ENCODE measurements at regions not wholly inside any gene's neighbourhood (a gene's known extent, or its start where the extent isn't known, plus 50 kb on each side); places are given as distances from the start of the nearest gene placed in this dataset.
"Not testable (repeated sequence)": the region's sequence is repeated elsewhere in the genome, so short reads cannot be mapped to it uniquely, and the experiment has no call there.

- not testable (repeated sequence) for DNase-seq
These were observed 137.5 kb downstream of the DUSP10 start for GRCh38 chr1:221604390-221604789.

GRCh38 chr1:221604948-221605347 lies 136.9 kb downstream of the DUSP10 start:
- DNase-seq = no peak

- no peak for DNase-seq
These were observed 136.3 kb downstream of the DUSP10 start for GRCh38 chr1:221605569-221605968.

- no peak for DNase-seq
These were observed 135.6 kb downstream of the DUSP10 start for GRCh38 chr1:221606256-221606655.

- DNase-seq = no peak
These were observed 133.0 kb downstream of the DUSP10 start for GRCh38 chr1:221608835-221609320.

GRCh38 chr1:221611656-221612046 lies 130.2 kb downstream of the DUSP10 start:
- no peak for DNase-seq

- no peak for DNase-seq
These were observed 129.7 kb downstream of the DUSP10 start for GRCh38 chr1:221612047-221612777.

GRCh38 chr1:221620437-221621384 lies 121.2 kb downstream of the DUSP10 start:
- no peak for DNase-seq

- no peak for DNase-seq
These were observed 120.2 kb downstream of the DUSP10 start for GRCh38 chr1:221621683-221622082.

- DNase-seq = no peak
These were observed 119.5 kb downstream of the DUSP10 start for GRCh38 chr1:221622389-221622788.

- DNase-seq = no peak
These were observed 116.9 kb downstream of the DUSP10 start for GRCh38 chr1:221625026-221625425.

- no peak for DNase-seq
These were observed 115.8 kb downstream of the DUSP10 start for GRCh38 chr1:221626041-221626440.

GRCh38 chr1:221630236-221630635 lies 111.7 kb downstream of the DUSP10 start:
- DNase-seq = no peak

- no peak for DNase-seq
These were observed 110.3 kb downstream of the DUSP10 start for GRCh38 chr1:221631556-221631955.

- DNase-seq = no peak
These were observed 109.8 kb downstream of the DUSP10 start for GRCh38 chr1:221632072-221632471.

- no peak for DNase-seq
These were observed 108.0 kb downstream of the DUSP10 start for GRCh38 chr1:221633841-221634409.

GRCh38 chr1:221634606-221635005 lies 107.3 kb downstream of the DUSP10 start:
- DNase-seq = no peak

- no peak for DNase-seq
These were observed 106.6 kb downstream of the DUSP10 start for GRCh38 chr1:221635305-221635704.

GRCh38 chr1:221636096-221636495 lies 105.8 kb downstream of the DUSP10 start:
- DNase-seq = no peak

GRCh38 chr1:221636967-221637366 lies 104.9 kb downstream of the DUSP10 start:
- no peak for DNase-seq

GRCh38 chr1:221637641-221638041 lies 104.2 kb downstream of the DUSP10 start:
- no peak for DNase-seq

- no peak for DNase-seq
These were observed 103.3 kb downstream of the DUSP10 start for GRCh38 chr1:221638595-221638994.

- DNase-seq = no peak
These were observed 100.1 kb downstream of the DUSP10 start for GRCh38 chr1:221641811-221642210.

All from NCI-H774 (cell line).